SH-SY5Y (cell line): ENCODE measurements at regions not wholly inside any gene's neighbourhood (a gene's known extent, or its start where the extent isn't known, plus 50 kb on each side); places are given as distances from the start of the nearest gene placed in this dataset.

Experiments
- GATA2 ChIP-seq: IDR thresholded peaks from 2 replicates; pipeline ENCODE4 v1.6.1; 2011; ENCODE audit warnings: mild to moderate bottlenecking, low read depth, low read length
- GATA3 ChIP-seq: IDR thresholded peaks from 2 replicates; pipeline ENCODE4 v1.6.1; 2011; ENCODE audit warnings: low read depth, mild to moderate bottlenecking, low read length, moderate library complexity

DNA sequence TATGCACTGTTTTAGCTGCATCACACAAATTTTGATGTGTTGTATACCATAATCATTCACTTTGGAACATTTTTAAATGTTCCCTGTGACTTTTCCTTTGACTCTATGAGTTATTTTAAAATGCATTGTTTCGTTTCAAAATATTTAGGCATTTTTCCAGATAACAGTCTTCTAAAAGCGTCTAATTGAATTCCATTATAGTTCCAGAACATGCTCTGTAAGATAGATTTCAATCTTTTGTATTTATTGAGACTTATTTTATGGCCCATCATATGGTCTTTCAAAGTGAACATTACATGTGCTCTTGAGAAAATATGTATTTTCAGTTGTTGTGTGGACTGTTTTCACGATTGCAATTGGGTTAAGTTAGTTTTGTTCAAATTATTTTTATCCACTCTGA lies 98.7 kb upstream of the ARHGAP5 start:
- TF ChIP-seq GATA3 (peak; percentile 29; the same call in 1 of the 2 replicates), GATA2 (no peak)
